SK-N-SH (cell line): ENCODE measurements at regions not wholly inside any gene's neighbourhood (a gene's known extent, or its start where the extent isn't known, plus 50 kb on each side); places are given as distances from the start of the nearest gene placed in this dataset.

Experiments
- CTCF ChIA-PET: fragments of 300-600, 350-600 bp; formaldehyde crosslinking; extraction: SDS; loops from one replicate; lab custom pipeline; 2021; lab: Yijun Ruan, JAX
- POLR2A ChIA-PET: fragments of 350-600 bp; sonication (Branson Sonifier 250); formaldehyde crosslinking; extraction: SDS; loops from one replicate; lab custom pipeline; 2020; ENCODE audit warnings: antibody characterized with exemption, inconsistent platforms; lab: Yijun Ruan, JAX
- DNase-seq: peaks from one replicate; pipeline ENCODE4 v3.0.0; 2012
- H2AFZ ChIP-seq: fragments of 200-600 bp; sonication (generic); 2 replicates; pipeline ENCODE4 v1.8.1; 2016; ENCODE audit warnings: antibody characterized with exemption, mild to moderate bottlenecking, low read depth
- H3F3A ChIP-seq: fragments of 200-600 bp; sonication (generic); replicated peaks from 2 replicates; pipeline ENCODE3; 2016; ENCODE audit warnings: antibody characterized with exemption, mild to moderate bottlenecking; ENCODE audit not compliant: insufficient read depth
- H3K27ac ChIP-seq, 2 experiments: fragments of 200-500 bp in 1 of 2; fragments of 200-600 bp in 1 of 2; sonication (Bioruptor generic) in 1 of 2; sonication (generic), shearing (Covaris generic) in 1 of 2; 2 replicates each; pipeline versions ENCODE4 v1.5.1 to v1.6.1; 2014 to 2016; ENCODE audit warnings: low read depth in 2 of 2, inconsistent platforms in 1 of 2, low read length in 1 of 2, mild to moderate bottlenecking in 1 of 2, mixed read lengths in 1 of 2
- H3K27me3 ChIP-seq: fragments of 200-600 bp; sonication (generic), shearing (Covaris generic); 2 replicates; pipeline ENCODE4 v1.6.1; 2016; ENCODE audit warnings: mixed run types; ENCODE audit not compliant: insufficient read depth
- H3K36me3 ChIP-seq, 2 experiments: fragments of 200-500 bp in 1 of 2; fragments of 200-600 bp in 1 of 2; sonication (Bioruptor generic) in 1 of 2; sonication (generic) in 1 of 2; replicated peaks in 1 of 2; 2 replicates each; pipeline versions ENCODE3 to v1.5.1; 2014 to 2016; ENCODE audit warnings: low read length in 1 of 2, mild to moderate bottlenecking in 1 of 2; ENCODE audit not compliant: insufficient read depth in 2 of 2, control insufficient read depth in 1 of 2
- H3K4me1 ChIP-seq, 2 experiments: fragments of 200-500 bp in 1 of 2; fragments of 200-600 bp in 1 of 2; sonication (Bioruptor generic) in 1 of 2; sonication (generic), shearing (Covaris generic) in 1 of 2; 2 replicates each; pipeline versions ENCODE4 v1.5.1 to v1.6.1; 2014 to 2016; ENCODE audit warnings: low read depth in 1 of 2, low read length in 1 of 2, mixed run types in 1 of 2; ENCODE audit not compliant: insufficient read depth in 2 of 2, control insufficient read depth in 1 of 2
- H3K4me2 ChIP-seq: fragments of 200-600 bp; sonication (generic), shearing (Covaris generic); 2 replicates; pipeline ENCODE4 v1.6.1; 2017; ENCODE audit warnings: mixed run types
- H3K4me3 ChIP-seq, 2 experiments: fragments of 200-500 bp in 1 of 2; fragments of 200-600 bp in 1 of 2; sonication (Bioruptor generic) in 1 of 2; sonication (generic), shearing (Covaris generic) in 1 of 2; 2 replicates each; pipeline versions ENCODE4 v1.5.1 to v1.8.1; 2014 to 2016; ENCODE audit warnings: low read depth in 2 of 2, inconsistent platforms in 1 of 2, low read length in 1 of 2, mild to moderate bottlenecking in 1 of 2, mixed read lengths in 1 of 2, moderate library complexity in 1 of 2
- H3K79me2 ChIP-seq: fragments of 200-600 bp; sonication (generic); 2 replicates; pipeline ENCODE4 v1.8.1; 2017; ENCODE audit warnings: mild to moderate bottlenecking; ENCODE audit not compliant: insufficient read depth
- H3K9ac ChIP-seq: fragments of 200-600 bp; sonication (generic); 2 replicates; pipeline ENCODE4 v1.6.1; 2017; ENCODE audit warnings: mixed run types
- H3K9me2 ChIP-seq: fragments of 200-600 bp; sonication (generic); 2 replicates; pipeline ENCODE4 v1.6.1; 2017; ENCODE audit warnings: mixed run types
- H3K9me3 ChIP-seq: fragments of 200-600 bp; sonication (generic); 2 replicates; pipeline ENCODE4 v1.6.1; 2017; ENCODE audit warnings: mixed run types, mild to moderate bottlenecking, moderate library complexity
- H4K20me1 ChIP-seq: fragments of 200-600 bp; sonication (generic); 2 replicates; pipeline ENCODE4 v1.6.1; 2017; ENCODE audit warnings: mild to moderate bottlenecking, mixed run types; ENCODE audit not compliant: insufficient read depth
- CTCF ChIP-seq: fragments of 200-600 bp; sonication (generic); IDR thresholded peaks from 2 replicates; pipeline ENCODE4 v1.6.1; 2017; ENCODE audit warnings: antibody characterized with exemption, mild to moderate bottlenecking, moderate library complexity
- ELF1 ChIP-seq: IDR thresholded peaks from 2 replicates; pipeline ENCODE4 v1.4.0; 2012
- EZH2phosphoT487 ChIP-seq: fragments of 200-600 bp; sonication (generic); IDR thresholded peaks from 2 replicates; pipeline ENCODE4 v1.6.1; 2017; ENCODE audit warnings: low read depth, mixed run types, mild to moderate bottlenecking, antibody characterized with exemption, moderate library complexity, borderline replicate concordance
- FOSL2 ChIP-seq: IDR thresholded peaks from 2 replicates; pipeline ENCODE4 v1.4.0; 2012; ENCODE audit warnings: low read depth, mild to moderate bottlenecking, moderate library complexity, borderline replicate concordance
- FOXJ3 ChIP-seq: sonication (generic); formaldehyde crosslinking; IDR thresholded peaks from 2 replicates; pipeline ENCODE4 v1.5.1; 2020; ENCODE audit warnings: mild to moderate bottlenecking, missing genetic modification reagents
- GABPA ChIP-seq: IDR thresholded peaks from 2 replicates; pipeline ENCODE4 v1.4.0; 2012; ENCODE audit warnings: low read depth, mild to moderate bottlenecking
- GATA2 ChIP-seq: sonication (generic); formaldehyde crosslinking; IDR thresholded peaks from 2 replicates; pipeline ENCODE4 v1.5.0; 2020; ENCODE audit warnings: mild to moderate bottlenecking, missing genetic modification reagents
- IRF3 ChIP-seq: fragments of 150-350 bp; IDR thresholded peaks from 2 replicates; pipeline ENCODE4 v1.6.1; 2016; ENCODE audit warnings: mild to moderate bottlenecking, low read depth, low read length
- JUND ChIP-seq: IDR thresholded peaks from 2 replicates; pipeline ENCODE4 v1.4.0; 2012
- MEF2A ChIP-seq: IDR thresholded peaks from 2 replicates; pipeline ENCODE4 v1.4.0; 2012; ENCODE audit warnings: low read depth, borderline replicate concordance
- MXI1 ChIP-seq: IDR thresholded peaks from 2 replicates; pipeline ENCODE4 v1.6.1; 2012; ENCODE audit warnings: mild to moderate bottlenecking, low read depth, low read length, improper control_type of control experiment
- NRF1 ChIP-seq: IDR thresholded peaks from 2 replicates; pipeline ENCODE4 v1.6.1; 2012; ENCODE audit warnings: low read depth, mild to moderate bottlenecking, low read length
- POLR2AphosphoS5 ChIP-seq: IDR thresholded peaks from 2 replicates; pipeline ENCODE4 v1.6.1; 2012; ENCODE audit warnings: low read depth, low read length
- RAD21 ChIP-seq: IDR thresholded peaks from 2 replicates; pipeline ENCODE4 v1.6.1; 2012; ENCODE audit warnings: mild to moderate bottlenecking, low read length
- RCOR1 ChIP-seq: fragments of 150-350 bp; IDR thresholded peaks from 2 replicates; pipeline ENCODE4 v1.6.1; 2017; ENCODE audit warnings: antibody characterized with exemption, low read length
- SIN3A ChIP-seq: IDR thresholded peaks from 2 replicates; pipeline ENCODE4 v1.6.1; 2012; ENCODE audit warnings: low read depth, mild to moderate bottlenecking, low read length, moderate library complexity, borderline replicate concordance
- TAF1 ChIP-seq: IDR thresholded peaks from 2 replicates; pipeline ENCODE4 v1.6.1; 2012; ENCODE audit warnings: low read depth, mild to moderate bottlenecking, low read length, moderate library complexity, borderline replicate concordance
- TCF12 ChIP-seq: IDR thresholded peaks from 2 replicates; pipeline ENCODE4 v1.4.0; 2012
- TEAD4 ChIP-seq: IDR thresholded peaks from 2 replicates; pipeline ENCODE4 v1.4.0; 2012; ENCODE audit warnings: mild to moderate bottlenecking, borderline replicate concordance; ENCODE audit not compliant: insufficient read depth
- YY1 ChIP-seq: IDR thresholded peaks from 2 replicates; pipeline ENCODE4 v1.4.0; 2012; ENCODE audit warnings: low read depth, mild to moderate bottlenecking
- WGBS: methylation state at CpG from one replicate; pipeline ENCODE4 v1.1.6; 2017; ENCODE audit warnings: low lambda C conversion rate; 5-methylcytosine and 5-hydroxymethylcytosine counted together

GRCh38 chr9:82127465-82127864 is 138.9 kb downstream of the SPATA31D1 start (continued):
- TF ChIP-seq FOXJ3 (CRISPR knock-in tag), result no peak
- no peak for TF ChIP-seq TEAD4
- TF ChIP-seq TAF1, result no peak
- no peak for TF ChIP-seq IRF3

GRCh38 chr9:82128011-82128696 is 139.6 kb downstream of the SPATA31D1 start:
- H3K79me2 ChIP-seq, result no peaks in the 10 kb centered on the region
- CTCF ChIA-PET, result no interaction called here
- no peak overlapping the region for H3K27ac ChIP-seq
- no peak overlapping the region for H2AFZ ChIP-seq
- POLR2A ChIA-PET, result no interaction called here
- H3F3A ChIP-seq, result no peaks in the 10 kb centered on the region
- H3K27me3 ChIP-seq, result no peaks in the 10 kb centered on the region
- H3K4me1 ChIP-seq, result peaks cover 0 to 10% of the 10 kb centered on the region in 2 experiments; a peak in 1 of 4 replicates
- no peak overlapping the region for H3K4me2 ChIP-seq
- H3K4me3 ChIP-seq, result no peak overlapping the region
- TF ChIP-seq CTCF (no peak), ELF1 (no peak), TCF12 (no peak), YY1 (no peak), TAF1 (no peak), RAD21 (no peak), SIN3A (no peak), MXI1 (no peak), FOSL2 (no peak), NRF1 (no peak), JUND (no peak), EZH2phosphoT487 (no peak), RCOR1 (no peak), POLR2AphosphoS5 (no peak), GABPA (no peak), IRF3 (no peak), MEF2A (no peak), GATA2 (CRISPR knock-in tag) (no peak)
- no peak overlapping the region for H3K9ac ChIP-seq
- H3K36me3 ChIP-seq, result no peaks in the 10 kb centered on the region
- H3K9me3 ChIP-seq, result no peaks in the 10 kb centered on the region
- H3K9me2 ChIP-seq, result no peaks in the 10 kb centered on the region
- H4K20me1 ChIP-seq, result no peaks in the 10 kb centered on the region
- no peak for DNase-seq
- WGBS, result 84% methylated on average over 3 of the region's 3 CpGs
